IPS-20b (cell line): ENCODE measurements at regions not wholly inside any gene's neighbourhood (a gene's known extent, or its start where the extent isn't known, plus 50 kb on each side); places are given as distances from the start of the nearest gene placed in this dataset.

Source experiments
- H3K27ac ChIP-seq: one replicate; pipeline ENCODE4 v1.5.1; 2013; ENCODE audit warnings: low read length
- H3K27me3 ChIP-seq: 2 replicates; pipeline ENCODE4 v1.6.1; 2013; ENCODE audit warnings: mild to moderate bottlenecking, low read length, inconsistent platforms; ENCODE audit not compliant: insufficient read depth
- H3K36me3 ChIP-seq: 2 replicates; pipeline ENCODE4 v1.6.1; 2013; ENCODE audit warnings: low read depth, mild to moderate bottlenecking, inconsistent platforms, low read length, moderate library complexity; ENCODE audit not compliant: insufficient read depth
- H3K4me1 ChIP-seq: 2 replicates; pipeline ENCODE4 v1.6.1; 2013; ENCODE audit warnings: mild to moderate bottlenecking, control low read depth, inconsistent platforms, low read length, moderate library complexity; ENCODE audit not compliant: insufficient read depth
- H3K4me3 ChIP-seq: 2 replicates; pipeline ENCODE4 v1.5.1; 2013; ENCODE audit warnings: mild to moderate bottlenecking, low read length, inconsistent platforms
- H3K9ac ChIP-seq: 2 replicates; pipeline ENCODE4 v1.6.1; 2013; ENCODE audit warnings: low read depth, mild to moderate bottlenecking, inconsistent platforms, low read length, moderate library complexity
- H3K9me3 ChIP-seq: 2 replicates; pipeline ENCODE4 v1.6.1; 2013; ENCODE audit warnings: mild to moderate bottlenecking, low read depth, low read length, inconsistent platforms; ENCODE audit not compliant: insufficient read depth

- no peaks in the 10 kb centered on the region for H3K36me3 ChIP-seq
- no peaks in the 10 kb centered on the region for H3K27me3 ChIP-seq
- no peak overlapping the region for H3K27ac ChIP-seq
- no peak overlapping the region for H3K4me3 ChIP-seq
- no peaks in the 10 kb centered on the region for H3K9me3 ChIP-seq
- H3K4me1 ChIP-seq = peaks cover 8% of the 10 kb centered on the region; the same call in 1 of the 2 replicates
- no peak overlapping the region for H3K9ac ChIP-seq
Observed at GRCh38 chr6:14571001-14571400, 453.4 kb downstream of the CD83 start.

- Histone ChIP-seq H3K27ac (no peak overlapping the region), H3K27me3 (no peaks in the 10 kb centered on the region), H3K4me1 (peaks cover 8% of the 10 kb centered on the region; the same call in 1 of the 2 replicates), H3K9me3 (no peaks in the 10 kb centered on the region), H3K9ac (no peak overlapping the region), H3K36me3 (no peaks in the 10 kb centered on the region), H3K4me3 (no peak overlapping the region)
Observed at GRCh38 chr6:14571746-14572145, 454.2 kb downstream of the CD83 start.

GRCh38 chr6:14573267-14573666 lies 455.7 kb downstream of the CD83 start:
- peaks cover 6% of the 10 kb centered on the region; the same call in 1 of the 2 replicates for H3K4me1 ChIP-seq
- no peak overlapping the region for H3K4me3 ChIP-seq
- no peaks in the 10 kb centered on the region for H3K36me3 ChIP-seq
- H3K27me3 ChIP-seq = no peaks in the 10 kb centered on the region
- no peak overlapping the region for H3K27ac ChIP-seq
- H3K9me3 ChIP-seq = no peaks in the 10 kb centered on the region
- no peak overlapping the region for H3K9ac ChIP-seq

DNA sequence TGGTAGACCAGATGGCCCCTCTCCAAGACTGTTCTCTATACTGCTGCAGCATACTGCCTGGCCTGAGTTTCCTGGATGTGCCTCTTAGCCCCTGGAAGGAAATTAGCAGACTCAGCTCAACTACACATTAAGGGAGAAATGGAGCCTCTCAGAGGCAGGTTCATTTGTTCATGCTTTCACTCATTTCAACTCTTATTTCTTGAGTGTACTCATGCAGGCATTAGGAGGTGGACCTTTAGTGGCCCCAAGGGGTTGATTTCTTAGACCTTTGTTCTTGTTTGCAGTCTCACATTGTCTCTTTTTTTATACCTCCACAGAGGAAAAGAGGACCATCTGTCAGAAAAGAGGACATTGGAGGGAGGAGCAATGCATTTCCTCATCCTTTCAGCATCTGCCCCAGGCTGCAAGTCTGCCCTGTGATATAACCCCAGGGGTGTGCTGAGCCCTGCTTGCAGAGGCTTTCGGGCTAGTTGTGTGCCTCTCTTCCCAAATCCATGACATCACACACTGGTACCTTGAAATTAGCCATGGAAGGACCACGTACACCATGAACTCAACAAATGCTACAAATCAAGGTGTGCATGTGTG lies 456.2 kb downstream of the CD83 start:
- Histone ChIP-seq H3K36me3 (no peaks in the 10 kb centered on the region), H3K4me3 (no peak overlapping the region), H3K27me3 (no peaks in the 10 kb centered on the region), H3K27ac (no peak overlapping the region), H3K9me3 (no peaks in the 10 kb centered on the region), H3K4me1 (peaks cover 1% of the 10 kb centered on the region; the same call in 1 of the 2 replicates), H3K9ac (no peak overlapping the region)

DNA sequence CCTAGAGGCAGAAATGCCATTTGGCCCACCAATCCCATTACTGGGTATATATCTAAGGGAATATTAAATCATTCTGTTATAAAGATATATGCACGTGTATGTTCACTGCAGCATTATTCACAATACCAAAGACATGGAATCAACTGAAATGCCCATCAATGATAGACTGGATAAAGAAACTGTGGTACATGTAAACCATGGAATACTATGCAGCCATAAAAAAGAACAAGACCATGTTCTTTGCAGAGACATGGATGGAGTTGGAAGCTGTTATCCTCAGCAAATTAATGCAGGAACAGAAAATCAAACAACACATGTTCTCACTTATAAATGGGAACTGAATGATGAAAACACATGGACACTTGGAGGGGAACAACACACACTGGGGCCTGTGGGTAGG lies 458.4 kb downstream of the CD83 start:
- no peaks in the 10 kb centered on the region for H3K4me1 ChIP-seq
- no peaks in the 10 kb centered on the region for H3K36me3 ChIP-seq
- H3K4me3 ChIP-seq = no peak overlapping the region
- no peak overlapping the region for H3K27ac ChIP-seq
- H3K27me3 ChIP-seq = no peaks in the 10 kb centered on the region
- no peak overlapping the region for H3K9ac ChIP-seq
- H3K9me3 ChIP-seq = no peaks in the 10 kb centered on the region

- H3K36me3 ChIP-seq = no peaks in the 10 kb centered on the region
- no peak overlapping the region for H3K9ac ChIP-seq
Observed at GRCh38 chr6:14578994-14579393, 461.4 kb downstream of the CD83 start.

GRCh38 chr6:14582749-14583148 lies 465.2 kb downstream of the CD83 start:
- Histone ChIP-seq H3K4me1 (no peaks in the 10 kb centered on the region), H3K36me3 (no peaks in the 10 kb centered on the region), H3K9ac (no peak overlapping the region), H3K9me3 (no peaks in the 10 kb centered on the region), H3K27ac (no peak overlapping the region), H3K27me3 (no peaks in the 10 kb centered on the region), H3K4me3 (no peak overlapping the region)

More at GRCh38 chr6:14578994-14579393, 461.4 kb downstream of the CD83 start:
- no peaks in the 10 kb centered on the region for H3K4me1 ChIP-seq
- no peaks in the 10 kb centered on the region for H3K9me3 ChIP-seq
- H3K4me3 ChIP-seq = no peak overlapping the region
- H3K27me3 ChIP-seq = no peaks in the 10 kb centered on the region
- H3K27ac ChIP-seq = no peak overlapping the region

GRCh38 chr6:14583826-14584225 lies 466.3 kb downstream of the CD83 start:
- no peaks in the 10 kb centered on the region for H3K27me3 ChIP-seq
- no peak overlapping the region for H3K4me3 ChIP-seq
- H3K9ac ChIP-seq = no peak overlapping the region
- no peaks in the 10 kb centered on the region for H3K9me3 ChIP-seq
- H3K4me1 ChIP-seq = no peaks in the 10 kb centered on the region
- H3K27ac ChIP-seq = no peak overlapping the region
- H3K36me3 ChIP-seq = no peaks in the 10 kb centered on the region

DNA sequence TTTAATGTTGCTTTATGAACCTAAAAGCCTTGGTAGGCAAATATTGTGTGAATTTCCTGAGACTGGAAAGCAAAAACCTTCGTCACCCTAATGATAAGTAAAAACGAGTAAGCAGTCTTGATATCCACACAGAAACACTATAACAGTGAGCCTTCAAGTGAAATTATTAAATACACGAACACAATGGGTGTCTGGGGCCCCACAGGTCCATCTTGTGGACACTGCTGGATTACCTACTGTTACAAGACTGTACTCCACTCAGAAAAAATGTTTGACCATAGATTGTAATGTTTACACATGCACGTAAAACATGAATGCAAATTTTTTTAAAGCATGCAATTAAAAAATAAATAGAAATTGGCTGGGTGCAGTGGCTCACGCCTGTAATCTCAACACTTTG lies 466.9 kb downstream of the CD83 start:
- no peak overlapping the region for H3K9ac ChIP-seq
- H3K27me3 ChIP-seq = no peaks in the 10 kb centered on the region
- no peaks in the 10 kb centered on the region for H3K4me1 ChIP-seq
- no peak overlapping the region for H3K27ac ChIP-seq
- H3K4me3 ChIP-seq = no peak overlapping the region
- no peaks in the 10 kb centered on the region for H3K9me3 ChIP-seq
- H3K36me3 ChIP-seq = no peaks in the 10 kb centered on the region

- Histone ChIP-seq H3K27me3 (no peaks in the 10 kb centered on the region), H3K27ac (no peak overlapping the region), H3K9ac (no peak overlapping the region), H3K4me3 (no peak overlapping the region), H3K36me3 (no peaks in the 10 kb centered on the region), H3K9me3 (no peaks in the 10 kb centered on the region), H3K4me1 (no peaks in the 10 kb centered on the region)
Observed at GRCh38 chr6:14585689-14586088, 468.1 kb downstream of the CD83 start.

DNA sequence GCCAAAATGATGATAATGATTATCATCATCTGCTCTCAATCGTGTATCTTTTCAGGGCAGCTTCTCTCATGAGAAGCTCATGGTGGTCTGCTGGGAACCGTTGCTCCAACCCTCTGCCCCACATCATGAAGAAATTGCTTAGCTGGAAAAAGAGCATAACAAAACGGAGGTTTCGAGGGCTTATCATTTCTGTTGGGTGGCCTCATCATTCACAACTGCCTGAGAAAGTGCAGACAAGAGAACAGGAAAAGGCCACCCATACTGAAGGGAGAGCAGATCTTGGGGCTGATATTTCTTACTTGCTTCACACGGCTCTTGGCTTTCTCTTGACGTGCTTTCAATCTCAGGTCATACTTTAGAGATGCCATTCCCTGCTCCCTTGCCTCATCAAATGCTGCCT lies 471.6 kb downstream of the CD83 start:
- Histone ChIP-seq H3K36me3 (no peaks in the 10 kb centered on the region), H3K4me1 (no peaks in the 10 kb centered on the region), H3K27ac (no peak overlapping the region), H3K27me3 (no peaks in the 10 kb centered on the region), H3K4me3 (no peak overlapping the region), H3K9ac (no peak overlapping the region), H3K9me3 (no peaks in the 10 kb centered on the region)

- no peaks in the 10 kb centered on the region for H3K27me3 ChIP-seq
- no peak overlapping the region for H3K27ac ChIP-seq
- no peaks in the 10 kb centered on the region for H3K9me3 ChIP-seq
- no peak overlapping the region for H3K9ac ChIP-seq
- H3K4me1 ChIP-seq = peaks cover 1% of the 10 kb centered on the region; the same call in 1 of the 2 replicates
- H3K4me3 ChIP-seq = no peak overlapping the region
- H3K36me3 ChIP-seq = no peaks in the 10 kb centered on the region
Observed at GRCh38 chr6:14590586-14590985, 473.0 kb downstream of the CD83 start.
